K562 (cell line): ENCODE measurements at regions not wholly inside any gene's neighbourhood (a gene's known extent, or its start where the extent isn't known, plus 50 kb on each side); places are given as distances from the start of the nearest gene placed in this dataset.

Source experiments
- ATAC-seq: fragments of 200-7000 bp; cut with Tn5 transposase; 3 replicates; pipeline ENCODE4 v1.9.1; 2020; ENCODE audit warnings: moderate library complexity
- BruUV-seq: library from RNA; stranded (reverse); fragments of 400-500 nt; replicated peaks from 2 replicates; lab custom pipeline; 2021; lab: Mats Ljungman, UMichigan
- CTCF ChIA-PET: fragments of 300-600 bp; formaldehyde crosslinking; extraction: SDS; loops from one replicate; lab custom pipeline; 2021; ENCODE audit warnings: low intra/inter-chr PET ratio; lab: Yijun Ruan, JAX
- POLR2A ChIA-PET: fragments of 300-600, 350-650 bp; sonication (Branson Sonifier 250); formaldehyde crosslinking; extraction: SDS; loops from one replicate; lab custom pipeline; 2021; ENCODE audit warnings: antibody characterized with exemption, inconsistent platforms; lab: Yijun Ruan, JAX
- DNase-seq, 4 experiments: peaks; one replicate each; pipeline versions ENCODE4 v3.0.0 to v3.0.0-alpha.2; 2011 to 2018; ENCODE audit warnings: low spot score in 3 of 4, mixed read lengths in 3 of 4; ENCODE audit errors: extremely low read depth in 1 of 4
- FAIRE-seq: peaks from 2 replicates; lab custom pipeline; 2011; peaks lifted over from hg19 to GRCh38; lab: Jason Lieb, UNC
- H2AFZ ChIP-seq: 2 replicates; pipeline ENCODE4 v1.6.0; 2011; ENCODE audit warnings: low read depth, low read length, control low read depth, inconsistent platforms
- H3K27ac ChIP-seq: fragments of 200-600 bp; 3 replicates; pipeline ENCODE4 v1.8.0; 2011; ENCODE audit warnings: low read depth, mild to moderate bottlenecking, control low read depth, inconsistent platforms, low read length, moderate library complexity, mixed read lengths; ENCODE audit errors: extremely low read depth
- H3K27me3 ChIP-seq, 2 experiments: fragments of 300-600 bp in 1 of 2; 2 replicates in 1 of 2; 3 replicates in 1 of 2; pipeline versions ENCODE4 v1.6.0 to v1.8.0; 2011; ENCODE audit warnings: inconsistent platforms in 2 of 2, low read length in 2 of 2, mild to moderate bottlenecking in 1 of 2, mixed read lengths in 1 of 2, moderate library complexity in 1 of 2; ENCODE audit not compliant: control insufficient read depth in 2 of 2, insufficient read depth in 2 of 2
- H3K36me3 ChIP-seq: fragments of 300-600 bp; 3 replicates; pipeline ENCODE4 v1.8.0; 2011; ENCODE audit warnings: mild to moderate bottlenecking, low read length, inconsistent platforms; ENCODE audit not compliant: control insufficient read depth, insufficient read depth
- H3K4me1 ChIP-seq, 2 experiments: fragments of 200-600 bp in 1 of 2; replicated peaks in 1 of 2; 2 replicates in 1 of 2; 3 replicates in 1 of 2; pipeline versions ENCODE4 v1.5.1 to v1.8.0; 2011; ENCODE audit warnings: inconsistent platforms in 2 of 2, low read length in 2 of 2, mild to moderate bottlenecking in 1 of 2, mixed read lengths in 1 of 2, moderate library complexity in 1 of 2; ENCODE audit not compliant: control insufficient read depth in 2 of 2, insufficient read depth in 2 of 2
- H3K4me2 ChIP-seq: 2 replicates; pipeline ENCODE4 v1.6.1; 2011; ENCODE audit warnings: low read length, control low read depth, inconsistent platforms, mixed read lengths; ENCODE audit not compliant: insufficient read depth
- H3K4me3 ChIP-seq: fragments of 200-600 bp; sonication (generic), shearing (Covaris generic); 2 replicates; pipeline ENCODE4 v1.5.1; 2016; ENCODE audit warnings: control low read depth, inconsistent platforms
- H3K79me2 ChIP-seq: fragments of 200-600 bp; 3 replicates; pipeline ENCODE4 v1.8.0; 2011; ENCODE audit warnings: low read length, inconsistent platforms; ENCODE audit not compliant: control insufficient read depth, insufficient read depth
- H3K9ac ChIP-seq, 2 experiments: 2 replicates each; pipeline versions ENCODE4 v1.6.0 to v1.6.1; 2011; ENCODE audit warnings: low read depth in 2 of 2, low read length in 2 of 2, control low read depth in 1 of 2, inconsistent platforms in 1 of 2, mild to moderate bottlenecking in 1 of 2, mixed read lengths in 1 of 2; ENCODE audit not compliant: insufficient read depth in 1 of 2
- H3K9me1 ChIP-seq: one replicate; pipeline ENCODE4 v1.6.0; 2011; ENCODE audit warnings: inconsistent platforms, mild to moderate bottlenecking, low read length, moderate library complexity; ENCODE audit not compliant: control insufficient read depth, insufficient read depth
- H3K9me3 ChIP-seq: replicated peaks from 2 replicates; pipeline ENCODE4 v1.5.1; 2011; ENCODE audit warnings: low read depth, low read length, inconsistent platforms; ENCODE audit not compliant: control insufficient read depth, insufficient read depth
- H4K20me1 ChIP-seq: replicated peaks from 2 replicates; pipeline ENCODE4 v1.6.1; 2011; ENCODE audit warnings: low read length, inconsistent platforms, mixed read lengths; ENCODE audit not compliant: control insufficient read depth, insufficient read depth
- COPS2 ChIP-seq: fragments of 450-650 bp; conservative IDR thresholded peaks from 2 replicates; pipeline ENCODE4 v1.6.1; 2016; ENCODE audit warnings: mild to moderate bottlenecking, moderate library complexity
- DIDO1 ChIP-seq: fragments of 450-650 bp; IDR thresholded peaks from 2 replicates; pipeline ENCODE4 v1.6.1; 2016; ENCODE audit warnings: low read depth, missing biosample characterization, missing genetic modification characterization
- DMBX1 ChIP-seq: fragments of 250-450 bp; sonication (Bioruptor Pico); IDR thresholded peaks from 2 replicates; pipeline ENCODE4 v1.8.0; 2022; ENCODE audit warnings: inconsistent platforms, mild to moderate bottlenecking, moderate library complexity, borderline replicate concordance
- HDGF ChIP-seq: fragments of 450-650 bp; IDR thresholded peaks from 2 replicates; pipeline ENCODE4 v1.6.1; 2016
- KLF13 ChIP-seq: fragments of 450-650 bp; IDR thresholded peaks from 2 replicates; pipeline ENCODE4 v1.6.1; 2016; ENCODE audit warnings: missing genetic modification characterization, low read depth, mild to moderate bottlenecking, missing compliant biosample characterization, moderate library complexity, borderline replicate concordance
- LCOR ChIP-seq: sonication (generic); formaldehyde crosslinking; IDR thresholded peaks from 2 replicates; pipeline ENCODE4 v1.8.0; 2022; ENCODE audit warnings: mild to moderate bottlenecking, missing genetic modification reagents
- MAFG ChIP-seq: fragments of 450-650 bp; conservative IDR thresholded peaks from 2 replicates; pipeline ENCODE4 v1.6.1; 2016; ENCODE audit warnings: missing genetic modification characterization, missing compliant biosample characterization
- NR2C2 ChIP-seq, 2 experiments: fragments of 200-800 bp in 1 of 2; sonication (Bioruptor generic) in 1 of 2; sonication (generic) in 1 of 2; formaldehyde crosslinking in 1 of 2; IDR thresholded peaks; 2 replicates each; pipeline versions ENCODE4 v1.6.1 to v1.8.0; 2016 to 2022; ENCODE audit warnings: mild to moderate bottlenecking in 1 of 2, missing compliant biosample characterization in 1 of 2, missing genetic modification characterization in 1 of 2, missing genetic modification reagents in 1 of 2
- TEAD2 ChIP-seq: fragments of 450-650 bp; IDR thresholded peaks from 2 replicates; pipeline ENCODE4 v1.6.1; 2016; ENCODE audit warnings: missing genetic modification characterization, control low read depth, missing compliant biosample characterization
- ZSCAN32 ChIP-seq: fragments of 450-650 bp; formaldehyde crosslinking; IDR thresholded peaks from 2 replicates; pipeline ENCODE4 v1.4.0; 2020; ENCODE audit warnings: mild to moderate bottlenecking, moderate library complexity
- WGBS: fragments of 100-300 bp; shearing (Covaris generic); methylation state at CpG from one replicate; pipeline ENCODE4 v1.1.6; 2016; ENCODE audit warnings: low coverage, mixed read lengths; ENCODE audit not compliant: insufficient coverage; ENCODE audit errors: missing lambda C conversion rate; 5-methylcytosine and 5-hydroxymethylcytosine counted together
- in situ Hi-C: fragments of 300-500 bp; cut with MboI; formaldehyde crosslinking; loops from 4 replicates; pipeline ENCODE4 v1.15.0; 2018; ENCODE audit warnings: inconsistent platforms, mixed read lengths
- intact Hi-C: fragments of 100-400 bp; cut with micrococcal nuclease; formaldehyde crosslinking; loops from 2 replicates; pipeline ENCODE4 v1.14.2; 2022

DNA sequence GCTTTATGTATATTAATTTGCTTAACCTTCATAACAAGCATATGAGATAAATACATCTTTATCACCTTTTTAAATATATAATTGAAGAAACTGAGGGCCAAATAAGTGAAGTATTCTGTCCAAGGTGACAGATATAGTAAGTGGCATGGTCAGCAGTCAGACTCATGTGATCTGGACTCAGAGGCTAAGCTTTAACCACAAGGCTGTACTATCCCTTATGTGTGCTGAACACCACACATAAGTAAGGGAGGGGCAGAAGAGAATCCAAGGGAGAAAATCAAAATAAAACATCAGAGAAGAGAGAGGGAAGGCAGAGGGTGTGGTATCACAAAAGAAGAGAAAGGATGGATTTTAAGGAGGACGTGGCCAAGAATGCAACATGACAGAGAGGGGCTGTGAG, 348.4 kb downstream of the EFNB2 start:
- Histone ChIP-seq H3K27ac (no peak overlapping the region), H3K27me3 (no peaks in the 10 kb centered on the region), H3K9me1 (no peaks in the 10 kb centered on the region), H4K20me1 (no peaks in the 10 kb centered on the region), H3K36me3 (no peaks in the 10 kb centered on the region), H3K4me2 (no peak overlapping the region), H3K4me3 (no peak overlapping the region), H3K9me3 (no peaks in the 10 kb centered on the region), H3K4me1 (no peaks in the 10 kb centered on the region), H2AFZ (no peak overlapping the region), H3K79me2 (no peaks in the 10 kb centered on the region), H3K9ac (no peak overlapping the region)
- in situ Hi-C loops = no loop called here
- FAIRE-seq = no peak
- TF ChIP-seq LCOR (no peak), DIDO1 (tag) (no peak), NR2C2 (CRISPR knock-in tag; IDR thresholded peaks at IDR 0.05) (no peak), NR2C2 (tag; IDR thresholded peaks at IDR 0.05) (no peak), KLF13 (tag) (no peak), COPS2 (no peak), ZSCAN32 (CRISPR knock-in tag) (no peak), HDGF (no peak), DMBX1 (CRISPR knock-in tag) (no peak), MAFG (tag) (no peak), TEAD2 (tag) (no peak)
- ChIA-PET CTCF (no interaction called here), POLR2A (no interaction called here)
- intact Hi-C loops = no loop called here
- BruUV-seq = no TSS peak
- no peak for DNase-seq
- 0% methylated on average over 1 of the region's 1 CpG for WGBS
- no peak for ATAC-seq
